HG03558 (cell line): ENCODE measurements at regions not wholly inside any gene's neighbourhood (a gene's known extent, or its start where the extent isn't known, plus 50 kb on each side); places are given as distances from the start of the nearest gene placed in this dataset.

Experiments
- ATAC-seq: cut with Tn5 transposase; IDR thresholded peaks from one replicate; pipeline ENCODE4 v1.9.1; 2021; ENCODE audit warnings: moderate number of reproducible peaks; ENCODE audit not compliant: unreplicated experiment; ENCODE audit errors: extremely low read depth

GRCh38 chr15:95557226-95558046 lies 773.1 kb upstream of the NR2F2 start:
- no peak for ATAC-seq

GRCh38 chr15:95558131-95558530 lies 772.4 kb upstream of the NR2F2 start:
- no peak for ATAC-seq

- no peak for ATAC-seq
Observed at GRCh38 chr15:95558916-95559315, 771.6 kb upstream of the NR2F2 start.

GRCh38 chr15:95559875-95560394 lies 770.6 kb upstream of the NR2F2 start:
- ATAC-seq, result no peak

- ATAC-seq, result no peak
Observed at GRCh38 chr15:95561463-95561862, 769.0 kb upstream of the NR2F2 start.

- no peak for ATAC-seq
Observed at GRCh38 chr15:95563634-95564033, 766.9 kb upstream of the NR2F2 start.

GRCh38 chr15:95565016-95565600 lies 765.4 kb upstream of the NR2F2 start:
- ATAC-seq, result no peak

GRCh38 chr15:95565690-95566089 lies 764.8 kb upstream of the NR2F2 start:
- ATAC-seq, result no peak

GRCh38 chr15:95567686-95568085 lies 762.8 kb upstream of the NR2F2 start:
- no peak for ATAC-seq

- no peak for ATAC-seq
Observed at GRCh38 chr15:95574053-95574452, 756.4 kb upstream of the NR2F2 start.

- ATAC-seq, result no peak
Observed at GRCh38 chr15:95577927-95578326, 752.6 kb upstream of the NR2F2 start.

- ATAC-seq, result no peak
Observed at GRCh38 chr15:95580121-95580520, 750.4 kb upstream of the NR2F2 start.

- ATAC-seq, result no peak
Observed at GRCh38 chr15:95581595-95581994, 748.9 kb upstream of the NR2F2 start.

GRCh38 chr15:95584088-95584487 lies 746.4 kb upstream of the NR2F2 start:
- ATAC-seq, result no peak

GRCh38 chr15:95588056-95588455 lies 742.4 kb upstream of the NR2F2 start:
- no peak for ATAC-seq

GRCh38 chr15:95590533-95591044 lies 739.9 kb upstream of the NR2F2 start:
- ATAC-seq, result no peak

- ATAC-seq, result no peak
Observed at GRCh38 chr15:95591270-95591669, 739.2 kb upstream of the NR2F2 start.

- ATAC-seq, result no peak
Observed at GRCh38 chr15:95591886-95592285, 738.6 kb upstream of the NR2F2 start.

GRCh38 chr15:95594496-95594895 lies 736.0 kb upstream of the NR2F2 start:
- ATAC-seq, result no peak

GRCh38 chr15:95595759-95596158 lies 734.7 kb upstream of the NR2F2 start:
- no peak for ATAC-seq

- no peak for ATAC-seq
Observed at GRCh38 chr15:95596496-95596895, 734.0 kb upstream of the NR2F2 start.
